ENCODE measurements at regions not wholly inside any gene's neighbourhood (a gene's known extent, or its start where the extent isn't known, plus 50 kb on each side); places are given as distances from the start of the nearest gene placed in this dataset.
"Not testable (repeated sequence)": the region's sequence is repeated elsewhere in the genome, so short reads cannot be mapped to it uniquely, and the experiment has no call there.

DNA sequence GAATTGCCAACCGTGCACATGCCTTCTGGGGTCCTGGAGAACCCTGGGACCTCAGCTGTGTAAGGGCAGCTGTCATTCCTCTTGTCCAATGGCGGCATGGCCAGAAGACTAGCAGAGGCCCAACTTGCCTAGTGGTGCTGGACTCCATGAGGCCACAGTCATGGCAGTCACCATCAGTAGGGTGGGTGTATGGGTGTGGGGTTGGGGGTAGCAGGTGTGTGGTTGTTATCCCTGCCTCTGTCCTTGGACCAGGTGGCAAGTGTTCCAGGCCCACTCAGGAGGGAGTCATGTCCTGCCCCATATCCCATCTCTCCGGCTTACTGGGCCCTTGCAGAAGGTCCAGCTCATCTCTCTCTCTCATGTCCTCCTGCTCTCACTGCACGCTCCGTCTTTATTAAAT, 1596.2 kb downstream of the MRPL39 start:
- no peak for DNase-seq

- DNase-seq: no peak
These were observed 1599.7 kb downstream of the MRPL39 start for GRCh38 chr21:24007592-24007991.

- DNase-seq: no peak
These were observed 1620.3 kb downstream of the MRPL39 start for GRCh38 chr21:23986987-23987386.

- DNase-seq: no peak
These were observed 1621.1 kb downstream of the MRPL39 start for GRCh38 chr21:23986214-23986613.

GRCh38 chr21:23982546-23982945, 1624.7 kb downstream of the MRPL39 start:
- DNase-seq: no peak

DNA sequence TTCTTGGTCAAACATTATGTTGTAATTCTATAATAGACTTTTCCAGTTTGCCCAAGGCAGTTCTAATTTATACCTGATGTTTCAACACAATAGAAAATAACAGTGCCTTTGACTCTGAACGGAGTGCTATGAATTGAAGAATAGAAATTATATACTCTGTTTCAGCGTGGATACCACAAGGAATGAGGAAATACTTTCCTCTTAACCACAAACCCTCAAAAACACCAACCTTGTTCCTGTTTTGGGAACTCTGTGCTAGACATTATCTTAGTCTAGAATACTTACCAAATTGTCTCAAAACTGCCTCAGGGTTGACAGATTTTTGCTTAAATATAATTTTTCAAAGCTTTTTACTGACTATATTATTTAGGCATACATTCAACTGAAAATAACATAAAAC, 1629.3 kb downstream of the MRPL39 start:
- DNase-seq: peak in 2 of 3 donors; percentile 5 to 7

GRCh38 chr21:23968722-23969647, 1638.3 kb downstream of the MRPL39 start:
- DNase-seq: peak; percentile 4 to 12 (median 9)

- DNase-seq: no peak
These were observed 1639.3 kb downstream of the MRPL39 start for GRCh38 chr21:23968008-23968407.

DNA sequence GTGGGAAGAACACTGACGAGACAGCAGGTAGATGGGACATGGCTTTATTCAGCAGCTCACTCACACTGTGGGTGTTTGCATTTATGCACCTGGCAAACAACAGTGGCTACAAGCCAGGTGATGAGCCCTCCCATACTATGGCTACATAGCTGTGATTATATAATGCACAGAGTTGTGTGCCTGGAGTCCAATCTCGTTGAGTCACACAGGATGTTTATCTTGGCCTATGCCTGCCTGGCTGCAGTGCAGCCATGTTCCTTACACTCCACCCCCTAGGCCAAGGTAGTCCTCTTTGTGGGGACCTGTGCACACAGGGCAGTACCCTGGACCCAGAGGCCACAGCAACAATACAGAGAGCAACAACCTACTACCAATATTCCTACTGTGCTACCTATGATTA, 1643.8 kb downstream of the MRPL39 start:
- no peak for DNase-seq

DNA sequence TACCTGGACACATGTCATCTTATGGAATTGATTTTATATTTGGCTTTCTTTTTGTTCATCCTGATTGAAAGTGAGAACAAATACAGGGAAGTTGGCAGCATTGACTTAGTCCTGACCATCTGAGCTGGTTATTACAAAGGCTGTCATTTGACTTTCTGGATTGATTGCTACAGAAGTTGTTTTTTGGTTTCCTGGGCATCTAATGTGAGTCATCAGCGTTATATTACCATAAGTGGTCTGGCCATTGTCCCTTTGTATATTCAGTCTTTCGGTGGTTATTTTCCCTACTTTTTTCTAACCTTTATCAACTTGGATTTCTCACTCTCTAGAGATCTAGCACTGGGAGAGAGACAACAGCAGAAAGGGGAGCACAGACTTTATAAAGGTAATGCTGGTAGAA, 1646.5 kb downstream of the MRPL39 start:
- no peak for DNase-seq

- no peak for DNase-seq
These were observed 1652.0 kb downstream of the MRPL39 start for GRCh38 chr21:23955135-23955843.

GRCh38 chr21:23952269-23952668, 1655.0 kb downstream of the MRPL39 start:
- DNase-seq: no peak

DNA sequence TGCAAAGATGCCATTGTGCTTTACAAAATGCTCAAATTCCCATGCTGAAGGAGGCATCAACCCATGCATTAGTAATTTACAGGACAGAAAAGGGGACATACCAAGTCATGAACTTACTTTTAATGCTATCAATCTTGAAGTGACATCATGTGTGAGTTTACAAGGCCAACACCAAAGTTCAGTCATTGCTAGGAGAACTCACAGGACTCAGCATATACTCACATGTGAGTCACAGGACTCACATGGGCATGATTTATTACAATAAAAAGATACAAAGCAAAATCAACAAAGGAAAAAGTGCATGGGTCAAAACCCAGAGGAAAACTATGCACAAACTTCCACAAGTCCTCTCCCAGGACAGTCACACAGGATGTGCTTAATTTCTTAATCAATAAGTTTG, 1656.0 kb downstream of the MRPL39 start:
- DNase-seq: no peak

GRCh38 chr21:23950344-23950743, 1656.9 kb downstream of the MRPL39 start:
- DNase-seq: no peak

GRCh38 chr21:23949493-23949892, 1657.8 kb downstream of the MRPL39 start:
- DNase-seq: no peak

GRCh38 chr21:23939369-23940065, 1667.8 kb downstream of the MRPL39 start:
- no peak for DNase-seq

GRCh38 chr21:23936991-23937390, 1670.3 kb downstream of the MRPL39 start:
- DNase-seq: no peak

GRCh38 chr21:23936224-23936623, 1671.1 kb downstream of the MRPL39 start:
- peak; percentile 16 to 23 (median 22) for DNase-seq

DNA sequence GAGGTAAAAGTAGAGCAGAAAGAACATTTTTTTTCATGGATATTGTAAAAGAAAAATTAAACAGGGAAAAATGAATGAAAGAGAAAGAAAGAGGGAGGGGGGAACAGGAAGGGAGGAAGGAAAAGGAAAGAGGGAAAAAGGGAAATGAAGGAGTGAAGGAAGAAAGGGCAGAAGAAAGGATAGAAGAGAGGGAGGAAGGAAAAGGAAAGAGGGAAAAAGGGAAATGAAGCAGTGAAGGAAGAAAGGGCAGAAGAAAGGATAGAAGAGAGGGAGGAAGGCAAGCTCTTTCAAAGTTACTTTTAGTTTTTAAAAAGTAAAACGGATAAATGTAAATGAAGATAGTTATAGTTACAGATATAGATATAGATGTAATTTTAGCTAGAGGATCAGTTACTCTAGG, 1676.7 kb downstream of the MRPL39 start:
- no peak for DNase-seq

GRCh38 chr21:23926430-23926829, 1680.9 kb downstream of the MRPL39 start:
- DNase-seq: not testable (repeated sequence)

- no peak for DNase-seq
These were observed 1685.4 kb downstream of the MRPL39 start for GRCh38 chr21:23921670-23922418.

DNA sequence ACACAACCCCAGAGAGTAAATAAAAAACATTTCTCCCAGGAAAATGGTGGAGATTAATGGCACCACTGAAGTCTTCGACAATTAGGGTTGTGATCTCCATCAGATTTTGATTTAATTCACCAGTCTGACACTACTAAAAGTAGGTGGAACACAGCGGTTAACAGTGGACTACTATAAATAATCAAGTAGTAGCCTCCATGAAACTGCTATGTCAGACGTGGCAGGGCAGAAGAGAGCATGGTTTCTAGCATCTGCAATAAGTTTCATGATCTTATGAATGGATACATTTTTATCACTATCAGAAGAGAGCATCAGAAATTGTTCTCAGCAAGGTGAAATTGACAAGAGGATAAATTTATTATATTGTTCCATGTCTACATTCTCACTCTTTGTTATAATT, 1706.6 kb downstream of the MRPL39 start:
- no peak for DNase-seq

All from muscle of back (tissue), 3 donors.